ENCODE measurements at regions not wholly inside any gene's neighbourhood (a gene's known extent, or its start where the extent isn't known, plus 50 kb on each side); places are given as distances from the start of the nearest gene placed in this dataset.

GRCh38 chr17:73724341-73724740 lies 80.1 kb upstream of the SDK2 start:
- ChIA-PET CTCF (interaction anchor here (0.6 kb wide), 1 partner anchor 154 kb away, joined by 3 read pairs; no protein-coding TSS in a partner anchor), POLR2A (no interaction called here)
- in situ Hi-C loops (cut with HindIII; ENCODE audit: low pct_unique_long_range_greater_than_20kb, low sequenced_read_pairs): no loop called here
- peaks cover 11% of the 10 kb centered on the region; the same call in 1 of the 2 replicates for H3K27me3 ChIP-seq (ENCODE audit: control insufficient read depth, insufficient read depth, low read length)
- TF ChIP-seq POLR2AphosphoS5 (IDR thresholded peaks at IDR 0.05; ENCODE audit: low read depth, low read length) (no peak), TCF7L2 (IDR thresholded peaks at IDR 0.05; ENCODE audit: low read depth, low read length) (no peak), CTCF (IDR thresholded peaks at IDR 0.05) (no peak), REST (IDR thresholded peaks at IDR 0.05; ENCODE audit: insufficient read depth in 1 of 2, low read depth in 2 of 2, low read length in 1 of 2) (no peak), SIN3A (IDR thresholded peaks at IDR 0.05; ENCODE audit: borderline replicate concordance, insufficient read depth, low read depth, low read length) (no peak)
- H3K4me1 ChIP-seq (ENCODE audit: control insufficient read depth, insufficient read depth, low read length): no peaks in the 10 kb centered on the region
- ATAC-seq (no peak), DNase-seq (ENCODE audit: low read depth, low spot score) (no peak)
- no peaks in the 10 kb centered on the region for H3K9me3 ChIP-seq (ENCODE audit: control insufficient read depth, insufficient read depth, low read depth, low read length)
- H3K27ac ChIP-seq (ENCODE audit: low read length): no peak overlapping the region
- BruUV-seq (replicated peaks): no TSS peak
- H3K4me3 ChIP-seq (ENCODE audit: low read depth in 2 of 2, low read length in 2 of 2): no peak overlapping the region
- no peaks in the 10 kb centered on the region for H3K36me3 ChIP-seq (ENCODE audit: control insufficient read depth, insufficient read depth, low read length)
- intact Hi-C loops (cut with micrococcal nuclease; ENCODE audit: unreplicated experiment): no loop called here

GRCh38 chr17:73724990-73725389 lies 80.7 kb upstream of the SDK2 start:
- no peaks in the 10 kb centered on the region for H3K4me1 ChIP-seq (ENCODE audit: control insufficient read depth, insufficient read depth, low read length)
- H3K27ac ChIP-seq (ENCODE audit: low read length): no peak overlapping the region
- POLR2A ChIA-PET: no interaction called here
- peaks cover 11% of the 10 kb centered on the region; the same call in 1 of the 2 replicates for H3K27me3 ChIP-seq (ENCODE audit: control insufficient read depth, insufficient read depth, low read length)
- no peaks in the 10 kb centered on the region for H3K36me3 ChIP-seq (ENCODE audit: control insufficient read depth, insufficient read depth, low read length)
- in situ Hi-C loops (cut with HindIII; ENCODE audit: low pct_unique_long_range_greater_than_20kb, low sequenced_read_pairs): no loop called here
- TF ChIP-seq TCF7L2 (IDR thresholded peaks at IDR 0.05; ENCODE audit: low read depth, low read length) (no peak), REST (IDR thresholded peaks at IDR 0.05; ENCODE audit: insufficient read depth in 1 of 2, low read depth in 2 of 2, low read length in 1 of 2) (no peak), POLR2AphosphoS5 (IDR thresholded peaks at IDR 0.05; ENCODE audit: low read depth, low read length) (no peak), CTCF (IDR thresholded peaks at IDR 0.05) (no peak), SIN3A (IDR thresholded peaks at IDR 0.05; ENCODE audit: borderline replicate concordance, insufficient read depth, low read depth, low read length) (no peak)
- H3K9me3 ChIP-seq (ENCODE audit: control insufficient read depth, insufficient read depth, low read depth, low read length): no peaks in the 10 kb centered on the region
- no TSS peak for BruUV-seq (replicated peaks)
- DNase-seq (ENCODE audit: low read depth, low spot score): no peak
- H3K4me3 ChIP-seq (ENCODE audit: low read depth in 2 of 2, low read length in 2 of 2): no peak overlapping the region
- intact Hi-C loops (cut with micrococcal nuclease; ENCODE audit: unreplicated experiment): no loop called here
- CTCF ChIA-PET: no interaction called here
- ATAC-seq: no peak

Data from Panc1 (cell line).